ENCODE measurements at regions not wholly inside any gene's neighbourhood (a gene's known extent, or its start where the extent isn't known, plus 50 kb on each side); places are given as distances from the start of the nearest gene placed in this dataset.
"Not testable (repeated sequence)": the region's sequence is repeated elsewhere in the genome, so short reads cannot be mapped to it uniquely, and the experiment has no call there.

DNA sequence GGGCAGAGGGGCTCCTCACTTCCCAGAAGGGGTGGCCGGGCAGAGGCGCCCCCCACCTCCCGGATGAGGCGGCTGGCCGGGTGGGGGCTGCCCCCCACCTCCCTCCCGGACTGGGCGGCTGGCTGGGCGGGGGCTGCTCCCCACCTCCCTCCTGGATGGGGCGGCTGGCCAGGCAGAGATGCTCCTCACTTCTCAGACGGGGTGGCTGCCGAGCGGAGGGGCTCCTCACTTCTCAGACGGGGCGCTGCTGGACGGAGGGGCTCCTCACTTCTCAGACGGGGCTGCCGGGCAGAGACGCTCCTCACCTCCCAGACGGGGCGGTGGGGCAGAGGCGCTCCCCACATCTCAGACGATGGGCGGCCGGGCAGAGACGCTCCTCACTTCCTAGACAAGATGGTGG, 573.3 kb downstream of the C6orf118 start:
- not testable (repeated sequence) for DNase-seq (ENCODE audit: low read depth)

DNA sequence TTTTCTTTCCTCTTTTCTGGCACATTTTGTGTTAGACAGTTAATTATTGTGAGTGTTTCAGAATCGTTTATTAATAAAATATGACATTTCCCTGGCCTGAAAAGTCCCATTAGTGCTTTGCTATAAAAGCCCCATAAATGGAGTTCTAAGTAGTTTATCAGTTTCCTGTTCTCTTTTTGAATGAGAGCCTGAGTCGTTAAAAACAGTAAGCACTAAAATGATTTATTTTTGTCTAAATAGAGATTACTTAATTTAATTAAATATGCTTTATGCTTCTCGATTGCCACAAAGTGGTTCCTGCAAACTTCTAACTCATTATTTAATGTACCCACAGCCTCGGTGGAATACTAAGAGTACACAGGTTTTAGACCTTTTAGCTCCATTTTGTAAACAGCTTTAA, 577.9 kb downstream of the C6orf118 start:
- DNase-seq (ENCODE audit: low read depth) = no peak

DNA sequence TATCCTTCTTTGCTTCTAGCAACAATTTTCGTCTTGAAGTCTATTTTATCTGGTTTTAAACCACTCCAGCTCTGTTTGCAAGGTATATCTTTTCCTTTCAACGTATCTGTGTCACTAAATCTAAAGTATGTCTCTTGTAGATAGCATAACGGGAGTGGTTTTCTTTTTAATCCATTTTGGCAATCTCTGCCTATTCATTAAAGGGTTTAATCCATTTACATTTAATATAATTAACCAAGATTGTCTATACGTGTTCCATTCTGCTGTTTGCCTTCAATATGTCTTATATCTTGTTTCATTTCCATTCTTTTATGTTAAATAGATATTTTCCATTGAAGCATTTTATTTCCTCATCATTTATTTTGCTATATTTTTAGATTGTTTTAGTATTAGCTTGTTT, 587.9 kb downstream of the C6orf118 start:
- no peak for DNase-seq (ENCODE audit: low read depth)

DNA sequence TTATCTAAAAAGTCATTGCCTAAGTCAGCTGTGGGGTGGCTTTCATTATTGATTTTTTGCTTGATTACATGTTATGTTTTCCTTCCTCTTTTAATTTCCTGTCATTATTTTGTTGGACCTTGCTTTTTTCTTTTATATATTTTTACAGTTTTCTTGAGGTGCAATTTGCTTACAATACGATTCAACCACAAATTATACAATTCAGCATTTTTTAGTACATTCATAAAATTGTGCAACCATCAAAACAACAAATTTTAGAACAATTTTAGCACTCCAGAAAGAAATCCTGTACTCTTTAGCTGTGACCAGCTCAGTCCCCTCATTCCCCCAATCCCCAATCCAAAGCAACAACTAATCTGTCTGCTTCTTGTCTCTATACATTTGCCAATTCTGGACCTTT, 608.9 kb downstream of the C6orf118 start:
- no peak for DNase-seq (ENCODE audit: low read depth)

DNA sequence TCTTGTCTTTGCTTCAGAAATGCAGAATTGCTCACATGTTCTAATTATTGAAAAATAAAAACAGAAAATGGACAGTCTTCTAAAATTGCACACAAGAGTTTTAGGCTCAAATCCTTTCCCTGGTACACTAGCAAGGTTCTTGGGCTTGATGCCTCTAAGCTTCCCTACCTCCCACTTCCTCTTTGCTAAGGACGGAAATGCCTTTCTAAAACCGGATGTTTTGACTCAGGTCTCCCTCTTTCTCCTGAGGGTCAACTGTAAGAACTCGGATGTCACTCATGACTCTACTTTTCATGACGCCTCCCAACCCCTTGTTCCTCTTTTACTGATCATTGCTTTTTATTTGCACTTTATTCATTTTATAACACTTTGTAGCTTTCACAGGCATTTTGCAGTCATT, 613.5 kb downstream of the C6orf118 start:
- no peak for DNase-seq (ENCODE audit: low read depth)

DNA sequence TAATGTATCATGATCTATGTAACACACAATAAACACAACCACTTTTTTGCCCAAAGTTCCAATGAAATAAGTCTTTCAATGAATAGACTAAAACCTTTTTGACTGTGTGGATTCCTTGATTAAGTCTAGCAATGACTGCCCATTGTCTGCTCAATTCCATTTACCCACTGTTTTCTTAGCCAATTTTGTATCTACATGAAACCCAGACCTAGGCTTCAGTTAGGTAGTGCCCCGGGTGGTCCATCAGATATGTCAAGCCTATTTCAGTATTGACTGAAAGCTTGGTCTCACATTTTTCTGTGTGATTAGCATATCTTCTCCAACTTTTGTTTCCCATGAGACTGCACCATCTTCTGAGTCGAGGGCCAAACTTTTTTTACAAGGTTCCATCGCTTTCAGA, 615.0 kb downstream of the C6orf118 start:
- no peak for DNase-seq (ENCODE audit: low read depth)

DNA sequence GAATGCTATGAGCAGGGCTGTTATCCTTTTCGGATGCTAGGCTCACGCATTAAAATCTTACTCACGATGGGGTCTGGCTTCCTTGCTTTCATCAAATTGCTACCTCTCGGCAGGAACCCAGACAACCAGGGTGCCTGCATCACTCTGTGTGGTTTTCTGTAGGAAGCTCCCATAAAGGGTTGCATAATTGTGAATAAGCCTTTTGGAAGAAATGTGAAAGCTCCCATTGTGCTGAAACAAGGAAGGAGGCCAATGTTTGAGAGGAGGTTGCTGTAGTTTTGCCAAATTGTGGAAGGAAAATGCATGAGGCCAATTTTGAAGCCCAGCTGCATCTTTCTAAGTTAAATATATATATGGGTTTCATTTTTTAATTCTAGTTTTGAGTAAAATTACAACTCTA, 615.5 kb downstream of the C6orf118 start:
- no peak for DNase-seq (ENCODE audit: low read depth)

DNA sequence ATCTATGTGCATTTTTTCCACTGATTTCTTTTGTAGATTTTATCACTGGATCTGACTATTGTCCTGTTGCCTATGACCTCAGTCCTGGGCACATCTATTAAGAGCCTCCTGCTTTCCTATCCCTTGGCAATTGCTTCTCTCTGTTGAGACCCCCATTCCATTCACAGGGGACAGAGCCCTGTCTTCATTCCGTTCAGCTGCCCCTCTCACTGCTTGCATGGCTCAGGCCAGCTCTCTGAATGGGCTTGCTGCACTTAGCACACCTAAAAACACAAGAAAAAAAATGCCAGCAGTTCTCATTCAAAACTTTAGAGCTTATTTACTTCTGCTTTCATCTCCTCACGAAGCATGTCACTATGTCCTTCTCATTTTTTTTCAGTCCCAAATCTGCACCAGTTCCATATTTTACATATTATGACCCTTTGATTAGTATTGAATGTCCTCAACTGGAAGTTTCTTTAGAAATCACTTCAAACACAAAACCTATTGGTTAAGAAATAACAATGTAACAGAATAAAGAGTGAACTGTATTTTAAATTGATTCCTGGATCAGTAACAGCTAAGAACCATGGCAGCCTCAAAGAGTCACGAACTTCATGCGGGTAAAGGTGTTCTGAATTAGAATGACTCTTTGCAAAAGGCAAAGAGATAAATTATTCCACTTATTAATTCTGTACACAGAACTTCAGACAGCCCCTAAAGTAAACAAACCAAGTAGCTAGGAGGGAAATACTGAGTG, 616.5 kb downstream of the C6orf118 start:
- DNase-seq (ENCODE audit: low read depth) = no peak

DNA sequence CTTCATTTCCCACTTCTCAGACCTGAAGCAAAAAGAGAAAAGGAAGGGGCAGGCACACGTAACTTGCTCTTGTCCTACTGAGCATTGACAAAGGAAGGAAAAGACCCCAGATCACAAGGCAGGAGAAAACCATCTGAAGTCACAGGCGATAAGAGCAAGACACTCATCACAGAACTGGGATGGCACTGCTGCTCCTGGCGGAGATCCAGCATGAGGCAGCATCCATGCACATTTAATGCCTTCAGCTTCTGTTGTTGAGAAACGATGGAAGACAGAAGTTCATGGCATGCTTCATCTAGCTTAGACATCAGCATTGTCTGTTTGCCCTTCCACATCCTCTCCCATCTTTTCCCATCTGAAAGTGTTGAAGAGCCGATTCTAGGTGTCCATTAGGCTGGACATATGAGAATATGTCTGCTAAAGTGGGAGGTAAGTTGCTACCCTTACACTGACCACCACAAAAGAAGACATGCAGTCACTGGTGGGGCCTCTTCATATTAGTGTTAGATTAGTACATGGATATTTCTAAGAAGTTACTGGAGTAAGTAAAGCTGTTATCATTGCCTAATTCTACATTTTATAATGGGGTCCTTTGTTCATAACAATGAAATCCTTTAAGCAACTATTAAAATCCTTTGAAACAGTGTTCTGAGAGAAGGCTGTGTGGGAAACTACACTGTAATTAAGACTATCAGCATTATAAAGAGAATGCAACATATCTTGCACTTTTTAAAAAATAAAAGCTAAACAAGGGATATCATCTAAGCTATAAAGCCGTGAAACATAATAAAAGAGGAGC, 618.5 kb downstream of the C6orf118 start:
- DNase-seq (ENCODE audit: low read depth) = no peak

DNA sequence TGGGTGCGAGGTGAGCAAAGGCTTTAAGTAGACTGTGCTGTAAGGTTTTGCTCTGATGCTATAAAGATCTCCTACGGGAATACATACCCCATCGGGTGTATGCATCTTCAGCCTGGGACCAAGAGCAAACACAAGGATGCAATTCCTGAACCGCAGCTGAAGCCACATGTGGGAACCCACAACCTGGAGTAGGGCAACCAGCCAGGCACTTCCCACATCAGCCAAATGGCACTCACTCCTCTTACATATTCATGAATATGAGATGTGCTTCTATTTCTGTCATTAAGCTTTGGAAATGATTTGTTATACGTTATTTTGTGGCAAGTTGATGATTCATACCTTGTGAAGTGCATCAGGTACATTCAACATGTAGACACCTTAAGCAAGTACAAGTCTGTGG, 619.2 kb downstream of the C6orf118 start:
- DNase-seq (ENCODE audit: low read depth) = peak; percentile 40

DNA sequence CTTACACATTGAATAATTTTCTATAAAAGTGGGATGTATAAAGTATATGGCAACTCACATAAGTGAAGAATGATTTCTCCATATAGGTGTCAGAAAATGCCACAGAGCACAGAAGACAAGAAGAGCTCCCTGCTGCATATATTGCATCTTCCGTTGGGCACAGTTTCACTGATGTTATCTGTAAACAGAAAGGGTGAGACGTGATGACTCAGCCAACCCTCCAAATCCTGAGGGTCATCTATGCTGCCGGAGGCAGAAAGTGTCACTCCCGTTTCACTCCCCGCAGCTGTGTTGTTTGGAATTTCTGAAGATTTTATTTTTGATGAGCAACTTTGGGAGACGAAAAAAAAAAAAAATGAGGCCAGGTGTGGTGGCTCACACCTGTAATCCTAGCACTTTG, 644.1 kb downstream of the C6orf118 start:
- no peak for DNase-seq (ENCODE audit: low read depth)

DNA sequence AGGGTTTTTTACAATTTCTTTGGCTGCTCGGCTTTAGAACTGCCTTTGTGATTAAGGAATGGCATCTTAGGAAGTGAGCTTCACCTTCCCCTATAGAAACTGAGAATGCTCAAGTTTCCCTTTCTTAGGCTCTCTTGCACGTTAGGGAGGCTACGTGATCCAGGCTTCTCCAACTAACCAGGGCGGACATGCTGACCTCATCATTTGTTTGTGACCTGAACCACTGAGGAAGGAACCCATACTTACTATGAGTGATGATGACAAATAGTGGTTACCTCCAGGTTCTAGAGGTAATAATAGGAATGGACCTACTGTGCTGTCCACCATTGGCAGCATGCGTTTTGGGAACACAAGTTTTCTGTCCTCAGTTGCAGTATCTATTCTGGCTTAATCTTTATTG, 645.8 kb downstream of the C6orf118 start:
- DNase-seq (ENCODE audit: low read depth) = no peak

DNA sequence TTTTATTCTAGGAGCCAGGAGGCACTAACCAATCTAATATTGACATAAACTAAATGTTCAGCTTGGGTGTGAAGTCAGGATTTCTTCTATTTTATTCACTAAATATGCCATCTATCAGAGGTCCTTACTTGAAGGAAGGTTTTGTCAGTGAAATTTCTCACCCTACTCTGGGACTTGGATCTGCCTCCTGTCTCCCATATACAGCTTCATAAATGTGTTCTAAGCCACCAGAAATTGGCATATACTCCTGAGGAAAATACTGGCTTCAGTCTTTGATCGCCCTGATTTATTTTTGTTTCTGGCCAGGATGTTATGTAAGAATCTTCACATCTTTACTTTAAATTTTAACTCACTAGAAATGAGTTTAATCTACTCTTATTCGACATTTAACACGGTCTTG, 647.7 kb downstream of the C6orf118 start:
- no peak for DNase-seq (ENCODE audit: low read depth)

DNA sequence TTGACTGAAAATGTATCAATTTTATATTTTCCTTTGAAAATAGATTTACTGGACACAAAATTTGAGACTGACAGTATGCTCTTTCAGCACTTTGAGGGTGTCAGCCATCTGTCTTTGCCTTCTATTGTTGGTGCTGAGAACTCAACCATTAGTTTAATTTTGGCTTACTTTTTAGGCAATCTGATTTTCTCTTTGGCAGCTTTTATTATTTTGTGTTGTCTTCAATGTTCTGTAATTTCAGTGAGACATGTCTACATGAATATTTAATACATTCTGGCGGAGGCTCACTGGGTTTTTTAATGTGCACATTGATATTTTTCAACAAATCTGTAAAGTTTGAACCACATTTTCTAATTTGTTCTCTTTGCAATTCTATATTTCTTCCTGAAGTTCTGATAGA, 648.6 kb downstream of the C6orf118 start:
- no peak for DNase-seq (ENCODE audit: low read depth)

DNA sequence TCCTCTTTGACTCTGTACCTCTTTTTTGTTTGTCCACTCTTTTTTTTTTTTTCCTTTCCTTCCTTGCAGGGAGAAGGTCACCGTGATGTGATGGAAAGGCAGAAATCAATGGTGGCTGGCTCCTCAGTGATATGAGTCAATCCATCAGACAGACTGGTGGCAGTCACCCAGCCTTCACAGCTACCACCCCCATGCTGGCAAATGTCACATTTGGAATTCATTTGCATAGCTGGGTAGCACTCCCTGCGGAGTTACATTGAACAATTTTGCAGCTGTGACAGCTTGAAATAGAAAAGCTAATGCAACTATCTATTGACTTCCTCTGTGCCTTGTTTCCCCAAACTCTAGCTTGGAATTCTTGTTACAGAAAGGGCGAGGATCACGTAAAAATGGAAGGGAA, 668.4 kb downstream of the C6orf118 start:
- DNase-seq (ENCODE audit: low read depth) = peak; percentile 67

DNA sequence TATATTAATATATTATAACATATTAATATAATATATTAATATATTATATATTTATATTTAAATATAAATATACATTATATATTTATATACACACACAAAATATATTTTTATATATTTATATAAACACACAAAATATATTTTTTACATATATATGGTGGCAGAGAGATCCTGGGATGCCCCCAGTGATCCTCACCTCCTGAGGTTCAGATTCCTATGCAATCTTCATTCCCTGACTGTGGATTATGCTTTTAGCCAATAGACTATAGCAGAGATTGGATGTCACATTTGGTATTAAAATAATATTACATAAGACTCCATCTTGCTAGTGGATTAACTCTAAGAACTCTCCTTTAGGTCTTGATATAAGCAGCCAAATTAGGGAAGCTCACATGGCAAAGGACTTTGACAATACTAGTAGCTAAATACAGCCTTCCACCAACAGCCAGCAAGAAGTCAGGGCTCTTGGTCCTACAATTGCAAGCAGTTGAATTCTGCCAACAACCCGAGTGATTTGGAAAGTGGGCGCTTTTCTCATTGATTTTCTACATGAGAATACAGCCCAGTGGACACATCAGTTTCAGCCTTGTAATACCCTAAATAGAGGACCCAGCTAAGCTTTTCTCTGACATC, 681.0 kb downstream of the C6orf118 start:
- no peak for DNase-seq (ENCODE audit: low read depth)

DNA sequence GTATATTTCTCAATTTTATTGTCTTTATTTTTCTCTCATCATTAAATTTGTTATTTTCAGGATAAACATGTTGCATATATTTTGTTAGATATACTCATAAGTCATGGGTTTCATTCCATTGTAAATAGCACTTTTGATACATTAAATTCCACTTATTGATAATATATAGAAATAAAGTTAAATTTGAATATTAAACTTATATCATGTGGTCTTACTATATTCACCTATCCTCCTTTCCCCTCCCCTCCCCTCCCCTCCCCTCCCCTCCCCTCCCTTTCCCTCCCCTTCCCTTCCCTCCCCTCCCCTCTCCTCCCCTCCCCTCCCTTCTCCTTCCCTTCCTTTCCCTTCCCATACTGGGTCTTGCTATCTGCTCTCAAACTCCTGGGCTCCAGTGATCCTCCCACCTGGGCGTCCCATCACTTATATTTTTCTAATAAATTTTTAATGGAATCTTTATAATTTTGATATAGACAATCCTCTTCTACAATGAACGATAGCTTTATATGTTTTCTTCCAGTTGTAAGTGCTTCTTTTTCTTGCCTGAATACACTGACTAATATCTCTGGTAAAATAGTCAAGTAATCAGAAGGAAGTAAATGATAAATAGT, 692.4 kb downstream of the C6orf118 start:
- DNase-seq (ENCODE audit: low read depth) = no peak

DNA sequence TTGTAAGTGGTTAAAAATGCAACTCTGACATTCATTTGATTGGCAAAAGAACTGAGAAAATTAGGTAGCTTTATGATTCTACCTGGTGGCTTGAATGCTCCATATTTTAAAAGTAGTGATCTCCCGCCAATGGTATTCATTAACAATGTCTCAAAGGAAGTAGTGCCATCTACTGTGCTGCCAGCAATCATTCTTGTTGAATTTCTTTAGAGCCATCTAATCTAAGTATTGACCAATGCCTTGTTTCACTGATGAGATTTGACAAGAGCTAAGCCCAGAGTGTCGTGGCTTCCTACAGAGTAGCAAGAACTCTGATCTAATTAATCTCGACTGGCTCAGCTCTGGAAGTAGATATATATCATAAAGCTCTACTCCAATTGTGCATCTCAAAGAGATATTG, 696.7 kb downstream of the C6orf118 start:
- DNase-seq (ENCODE audit: low read depth) = no peak

DNA sequence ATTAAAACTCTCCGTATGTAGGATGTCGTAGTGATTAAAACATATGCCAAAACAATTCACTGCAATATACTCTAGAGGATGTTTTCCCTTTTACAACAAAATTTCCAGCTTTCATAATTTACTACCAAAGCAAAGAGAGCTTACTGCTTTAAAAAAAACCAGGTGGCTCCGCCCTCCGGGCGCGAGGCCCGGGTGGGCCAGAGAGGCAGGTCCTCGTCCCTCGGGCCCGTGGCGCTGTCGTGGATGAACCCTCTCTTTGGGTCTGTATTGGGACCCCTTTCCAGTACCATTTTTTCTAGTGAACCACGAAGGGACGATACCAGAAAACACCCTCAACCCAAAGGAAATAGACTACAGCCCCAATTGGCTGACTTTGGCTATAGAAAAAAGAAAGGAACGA, 698.5 kb downstream of the C6orf118 start:
- not testable (repeated sequence) for DNase-seq (ENCODE audit: low read depth)

DNA sequence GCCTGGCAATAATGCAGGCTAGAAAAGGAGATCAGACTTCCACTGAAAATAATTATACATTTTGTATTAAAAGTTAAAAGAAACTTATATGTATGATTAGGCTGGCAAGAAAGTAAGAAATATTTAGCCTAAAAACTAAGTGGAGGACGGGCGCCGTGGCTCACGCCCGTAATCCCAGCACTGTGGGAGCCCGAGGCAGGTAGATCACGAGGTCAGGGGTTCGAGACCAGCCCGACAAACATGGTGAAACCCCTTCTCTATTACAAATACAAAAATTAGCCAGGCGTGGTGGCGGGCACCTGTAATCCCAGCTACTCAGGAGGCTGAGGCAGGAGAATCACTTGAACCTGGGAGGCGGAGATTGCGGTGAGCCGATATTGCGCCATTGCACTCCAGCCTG, 707.0 kb downstream of the C6orf118 start:
- DNase-seq (ENCODE audit: low read depth) = not testable (repeated sequence)

DNA sequence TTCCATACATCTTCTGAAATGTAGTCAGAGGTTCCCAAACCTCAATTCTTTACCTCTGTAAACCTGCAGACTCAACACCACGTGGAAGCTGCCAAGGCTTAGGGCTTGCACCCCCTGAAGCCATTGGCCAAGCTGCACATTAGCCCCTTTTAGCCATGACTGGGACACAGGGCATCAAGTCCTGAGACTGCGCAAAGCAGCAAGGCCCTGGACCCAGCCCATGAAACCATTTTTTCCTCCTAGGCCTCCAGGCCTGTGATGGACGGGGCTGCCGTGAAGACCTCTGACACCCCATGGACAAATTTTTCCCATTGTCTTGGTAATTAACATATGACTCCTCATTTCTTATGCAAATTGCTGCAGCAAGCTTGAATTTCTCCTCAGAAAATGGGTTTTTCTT, 727.8 kb downstream of the C6orf118 start:
- no peak for DNase-seq (ENCODE audit: low read depth)

DNA sequence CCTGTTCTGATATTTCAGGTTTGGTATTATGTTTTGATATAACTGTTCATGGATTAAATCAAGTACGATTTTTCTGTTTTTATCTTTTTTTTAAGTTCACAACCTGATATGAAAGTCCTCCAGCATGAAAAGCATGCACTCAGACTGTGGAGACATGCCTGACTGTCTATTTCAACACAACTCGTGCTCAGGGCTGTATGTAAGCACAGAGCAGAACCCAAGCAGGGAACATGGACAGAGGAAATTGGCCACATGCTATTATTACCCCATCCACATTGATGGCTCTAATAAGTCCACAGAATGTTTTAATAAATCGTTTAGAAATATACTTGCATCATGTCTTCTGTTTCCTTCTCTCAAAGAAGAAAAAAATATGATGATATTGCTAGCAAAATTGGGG, 730.4 kb downstream of the C6orf118 start:
- no peak for DNase-seq (ENCODE audit: low read depth)
